Right atrium auricular region (tissue), 2 donors: ENCODE measurements at regions not wholly inside any gene's neighbourhood (a gene's known extent, or its start where the extent isn't known, plus 50 kb on each side); places are given as distances from the start of the nearest gene placed in this dataset.
A peak's percentile ranks its signal among the peaks of the same experiment; 100 is the strongest.

Experiments used
- DNase-seq: peaks from one replicate; pipeline ENCODE4 v3.0.0-alpha.2; 2019; ENCODE audit warnings: low spot score
- H3K27ac ChIP-seq, 2 donors: fragments of 200-600 bp; sonication (generic); 1 replicate in 1 of 2; 2 replicates in 1 of 2; pipeline ENCODE4 v1.5.1; 2016 to 2019
- H3K27me3 ChIP-seq, 2 donors: fragments of 200-600 bp; sonication (generic); one replicate each; pipeline versions ENCODE4 v1.5.1 to v1.6.0; 2017 to 2019
- H3K36me3 ChIP-seq: fragments of 200-600 bp; sonication (generic); one replicate; pipeline ENCODE4 v1.5.1; 2016
- H3K4me1 ChIP-seq, 2 donors: fragments of 200-600 bp; sonication (generic); one replicate each; pipeline versions ENCODE4 v1.5.1 to v1.6.0; 2017 to 2019
- H3K4me3 ChIP-seq, 2 donors: fragments of 200-600 bp; sonication (generic); 1 replicate in 1 of 2; 2 replicates in 1 of 2; pipeline ENCODE4 v1.5.1; 2017 to 2019; ENCODE audit warnings: mild to moderate bottlenecking in 1 of 2, moderate library complexity in 1 of 2
- H3K9me3 ChIP-seq, 2 donors: fragments of 200-600 bp; sonication (generic); one replicate each; pipeline ENCODE4 v1.5.1; 2019
- CTCF ChIP-seq, 2 donors: fragments of 200-600 bp; sonication (generic); IDR thresholded peaks; one replicate each; pipeline ENCODE4 v1.5.1; 2019; ENCODE audit warnings: antibody characterized with exemption in 2 of 2

- no peak overlapping the region for H3K27ac ChIP-seq
- no peaks in the 10 kb centered on the region for H3K36me3 ChIP-seq
- no peak for DNase-seq
- H3K27me3 ChIP-seq, result no peaks in the 10 kb centered on the region
- no peaks in the 10 kb centered on the region for H3K9me3 ChIP-seq
- no peaks in the 10 kb centered on the region for H3K4me1 ChIP-seq
- H3K4me3 ChIP-seq, result no peak overlapping the region
- TF ChIP-seq CTCF (IDR thresholded peaks at IDR 0.05), result peak; percentile 89
These were observed 129.2 kb downstream of the RGS21 start for GRCh38 chr1:192445839-192446489.

GRCh38 chr1:192448026-192448578 is 127.5 kb upstream of the RGS1 start:
- Histone ChIP-seq H3K4me3 (no peak overlapping the region), H3K9me3 (no peaks in the 10 kb centered on the region), H3K4me1 (no peaks in the 10 kb centered on the region), H3K27ac (no peak overlapping the region), H3K36me3 (no peaks in the 10 kb centered on the region), H3K27me3 (no peaks in the 10 kb centered on the region)
- no peak for TF ChIP-seq CTCF (IDR thresholded peaks at IDR 0.05)
- no peak for DNase-seq

GRCh38 chr1:192453360-192453992 is 122.1 kb upstream of the RGS1 start:
- Histone ChIP-seq H3K27me3 (no peaks in the 10 kb centered on the region), H3K27ac (no peak overlapping the region), H3K4me1 (no peaks in the 10 kb centered on the region), H3K4me3 (no peak overlapping the region), H3K36me3 (no peaks in the 10 kb centered on the region), H3K9me3 (no peaks in the 10 kb centered on the region)
- TF ChIP-seq CTCF (IDR thresholded peaks at IDR 0.05), result no peak
- DNase-seq, result no peak

DNA sequence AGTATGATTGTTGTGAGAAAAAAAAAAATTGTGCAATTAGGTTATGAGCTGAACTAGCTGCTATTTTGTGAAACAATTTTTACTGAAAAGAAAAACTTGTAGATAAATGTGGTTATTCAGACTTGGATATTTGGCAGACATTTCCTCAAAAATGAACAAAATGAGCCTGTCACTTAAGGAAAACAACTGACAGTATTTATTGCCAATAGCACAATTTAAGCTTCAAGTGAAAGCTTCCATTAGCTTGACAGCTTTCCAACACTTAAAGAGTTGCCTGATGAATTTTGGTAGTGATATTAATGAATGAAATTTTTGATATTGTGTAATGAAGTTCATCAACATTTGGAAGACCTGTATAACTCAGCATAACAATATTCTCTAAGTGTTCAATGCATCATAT is 116.1 kb upstream of the RGS1 start:
- no peak for TF ChIP-seq CTCF (IDR thresholded peaks at IDR 0.05)
- no peaks in the 10 kb centered on the region for H3K9me3 ChIP-seq
- DNase-seq, result no peak
- H3K27ac ChIP-seq, result no peak overlapping the region
- no peak overlapping the region for H3K4me3 ChIP-seq
- H3K27me3 ChIP-seq, result no peaks in the 10 kb centered on the region
- H3K36me3 ChIP-seq, result no peaks in the 10 kb centered on the region
- no peaks in the 10 kb centered on the region for H3K4me1 ChIP-seq

DNA sequence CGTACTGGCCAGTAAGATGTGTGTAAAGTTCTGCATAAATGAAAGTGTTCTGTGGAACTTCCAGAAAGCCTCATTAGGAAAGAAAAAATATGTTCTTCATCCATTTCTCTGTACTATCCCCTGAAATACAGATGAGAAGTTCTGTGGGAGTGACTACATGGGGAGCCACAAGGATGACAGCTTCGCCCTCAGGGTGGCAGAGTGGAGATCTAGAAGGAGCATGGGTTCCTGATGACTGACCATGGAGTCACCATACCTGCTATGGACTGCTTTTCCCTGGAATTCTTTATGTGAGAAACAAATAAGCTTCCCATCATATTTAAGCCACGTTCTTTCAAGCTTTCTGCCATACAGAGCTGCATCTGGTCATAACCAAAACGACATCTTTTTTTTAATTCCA is 113.9 kb upstream of the RGS1 start:
- Histone ChIP-seq H3K27ac (no peak overlapping the region), H3K4me1 (no peaks in the 10 kb centered on the region), H3K9me3 (no peaks in the 10 kb centered on the region), H3K4me3 (no peak overlapping the region), H3K36me3 (no peaks in the 10 kb centered on the region), H3K27me3 (no peaks in the 10 kb centered on the region)
- no peak for TF ChIP-seq CTCF (IDR thresholded peaks at IDR 0.05)
- DNase-seq, result no peak
